ENCODE measurements at regions not wholly inside any gene's neighbourhood (a gene's known extent, or its start where the extent isn't known, plus 50 kb on each side); places are given as distances from the start of the nearest gene placed in this dataset.

GRCh38 chr3:110894574-110894973 is 177.0 kb upstream of the NECTIN3 start:
- Mint-ChIP-seq H3K36me3 (no peaks in the 10 kb centered on the region), H3K4me3 (no peak overlapping the region), H3K4me1 (no peaks in the 10 kb centered on the region), H3K27ac (no peak overlapping the region), H3K9me3 (peaks cover 2 to 8% of the 10 kb centered on the region in 2 donors), H3K27me3 (ENCODE audit: low read depth in 2 of 2) (no peaks in the 10 kb centered on the region)
- H3K27ac ChIP-seq (ENCODE audit: low read length): no peak overlapping the region
- no peaks in the 10 kb centered on the region for H3K4me1 ChIP-seq (ENCODE audit: control insufficient read depth, insufficient read depth, low read length)
- no peaks in the 10 kb centered on the region for H3K27me3 ChIP-seq (ENCODE audit: control insufficient read depth, insufficient read depth, low read length)
- TF ChIP-seq, protein P1, sequence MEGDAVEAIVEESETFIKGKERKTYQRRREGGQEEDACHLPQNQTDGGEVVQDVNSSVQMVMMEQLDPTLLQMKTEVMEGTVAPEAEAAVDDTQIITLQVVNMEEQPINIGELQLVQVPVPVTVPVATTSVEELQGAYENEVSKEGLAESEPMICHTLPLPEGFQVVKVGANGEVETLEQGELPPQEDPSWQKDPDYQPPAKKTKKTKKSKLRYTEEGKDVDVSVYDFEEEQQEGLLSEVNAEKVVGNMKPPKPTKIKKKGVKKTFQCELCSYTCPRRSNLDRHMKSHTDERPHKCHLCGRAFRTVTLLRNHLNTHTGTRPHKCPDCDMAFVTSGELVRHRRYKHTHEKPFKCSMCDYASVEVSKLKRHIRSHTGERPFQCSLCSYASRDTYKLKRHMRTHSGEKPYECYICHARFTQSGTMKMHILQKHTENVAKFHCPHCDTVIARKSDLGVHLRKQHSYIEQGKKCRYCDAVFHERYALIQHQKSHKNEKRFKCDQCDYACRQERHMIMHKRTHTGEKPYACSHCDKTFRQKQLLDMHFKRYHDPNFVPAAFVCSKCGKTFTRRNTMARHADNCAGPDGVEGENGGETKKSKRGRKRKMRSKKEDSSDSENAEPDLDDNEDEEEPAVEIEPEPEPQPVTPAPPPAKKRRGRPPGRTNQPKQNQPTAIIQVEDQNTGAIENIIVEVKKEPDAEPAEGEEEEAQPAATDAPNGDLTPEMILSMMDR (IDR thresholded peaks at IDR 0.05): no peak
- H3K36me3 ChIP-seq (ENCODE audit: control insufficient read depth, insufficient read depth, low read length): no peaks in the 10 kb centered on the region
- intact Hi-C loops (cut with micrococcal nuclease): no loop called here
- no peak for DNase-seq
- ATAC-seq: no peak
- H3K9me3 ChIP-seq (ENCODE audit: control insufficient read depth, insufficient read depth, low read length): no peaks in the 10 kb centered on the region
- no peak overlapping the region for H3K4me3 ChIP-seq (ENCODE audit: low read length)
- WGBS (ENCODE audit: insufficient coverage): 100% methylated on average over 2 of the region's 2 CpGs

GRCh38 chr3:110895054-110895453 is 176.6 kb upstream of the NECTIN3 start:
- H3K9me3 Mint-ChIP-seq: peaks cover 2 to 8% of the 10 kb centered on the region in 2 donors
- no peaks in the 10 kb centered on the region for H3K36me3 Mint-ChIP-seq
- no peaks in the 10 kb centered on the region for H3K27me3 Mint-ChIP-seq (ENCODE audit: low read depth in 2 of 2)
- TF ChIP-seq, protein P1 (IDR thresholded peaks at IDR 0.05): no peak
- H3K27ac Mint-ChIP-seq: no peak overlapping the region
- WGBS (ENCODE audit: insufficient coverage): 100% methylated on average over 1 of the region's 1 CpG
- no peaks in the 10 kb centered on the region for H3K9me3 ChIP-seq (ENCODE audit: control insufficient read depth, insufficient read depth, low read length)
- no peak overlapping the region for H3K4me3 ChIP-seq (ENCODE audit: low read length)
- no peak for ATAC-seq
- no peaks in the 10 kb centered on the region for H3K36me3 ChIP-seq (ENCODE audit: control insufficient read depth, insufficient read depth, low read length)
- H3K27me3 ChIP-seq (ENCODE audit: control insufficient read depth, insufficient read depth, low read length): no peaks in the 10 kb centered on the region
- H3K27ac ChIP-seq (ENCODE audit: low read length): no peak overlapping the region
- H3K4me3 Mint-ChIP-seq: no peak overlapping the region
- H3K4me1 Mint-ChIP-seq: no peaks in the 10 kb centered on the region
- intact Hi-C loops (cut with micrococcal nuclease): no loop called here
- H3K4me1 ChIP-seq (ENCODE audit: control insufficient read depth, insufficient read depth, low read length): no peaks in the 10 kb centered on the region
- DNase-seq: no peak

GRCh38 chr3:110897046-110897445 is 174.6 kb upstream of the NECTIN3 start:
- WGBS (ENCODE audit: insufficient coverage): 78% methylated on average over 2 of the region's 2 CpGs
- Mint-ChIP-seq H3K27me3 (ENCODE audit: low read depth in 2 of 2) (no peaks in the 10 kb centered on the region), H3K27ac (no peak overlapping the region), H3K4me1 (no peaks in the 10 kb centered on the region), H3K4me3 (no peak overlapping the region), H3K36me3 (no peaks in the 10 kb centered on the region), H3K9me3 (peaks cover 2 to 8% of the 10 kb centered on the region in 2 donors)
- Histone ChIP-seq H3K36me3 (ENCODE audit: control insufficient read depth, insufficient read depth, low read length) (no peaks in the 10 kb centered on the region), H3K27ac (ENCODE audit: low read length) (no peak overlapping the region), H3K9me3 (ENCODE audit: control insufficient read depth, insufficient read depth, low read length) (no peaks in the 10 kb centered on the region), H3K4me1 (ENCODE audit: control insufficient read depth, insufficient read depth, low read length) (no peaks in the 10 kb centered on the region), H3K4me3 (ENCODE audit: low read length) (no peak overlapping the region), H3K27me3 (ENCODE audit: control insufficient read depth, insufficient read depth, low read length) (no peaks in the 10 kb centered on the region)
- TF ChIP-seq, protein P1 (IDR thresholded peaks at IDR 0.05): no peak
- no peak for ATAC-seq
- intact Hi-C loops (cut with micrococcal nuclease): no loop called here
- DNase-seq: no peak

DNA sequence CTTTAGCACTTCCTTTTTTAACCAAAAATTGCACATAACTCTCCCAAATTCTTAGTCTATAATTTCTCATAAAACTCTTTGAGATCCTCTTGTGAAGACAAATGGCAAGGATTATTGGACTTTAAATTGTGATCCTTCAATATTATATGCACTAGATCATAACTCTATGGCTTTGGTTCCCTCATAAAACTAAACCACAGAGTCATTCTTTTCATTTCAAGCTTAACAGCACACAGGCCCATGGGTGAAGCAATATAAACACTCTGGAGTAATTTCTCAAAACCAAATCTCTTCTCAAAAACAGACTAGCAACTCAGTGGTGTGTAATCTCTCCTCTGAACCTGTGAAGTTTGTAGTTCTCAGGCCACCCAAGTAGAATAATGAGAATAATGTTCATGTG is 171.0 kb upstream of the NECTIN3 start:
- H3K27ac Mint-ChIP-seq: no peak overlapping the region
- Histone ChIP-seq H3K9me3 (ENCODE audit: control insufficient read depth, insufficient read depth, low read length) (no peaks in the 10 kb centered on the region), H3K27ac (ENCODE audit: low read length) (no peak overlapping the region), H3K36me3 (ENCODE audit: control insufficient read depth, insufficient read depth, low read length) (no peaks in the 10 kb centered on the region), H3K4me1 (ENCODE audit: control insufficient read depth, insufficient read depth, low read length) (no peaks in the 10 kb centered on the region), H3K27me3 (ENCODE audit: control insufficient read depth, insufficient read depth, low read length) (no peaks in the 10 kb centered on the region), H3K4me3 (ENCODE audit: low read length) (no peak overlapping the region)
- H3K4me3 Mint-ChIP-seq: no peak overlapping the region
- no peak for ATAC-seq
- no peaks in the 10 kb centered on the region for H3K36me3 Mint-ChIP-seq
- no peaks in the 10 kb centered on the region for H3K27me3 Mint-ChIP-seq (ENCODE audit: low read depth in 2 of 2)
- intact Hi-C loops (cut with micrococcal nuclease): no loop called here
- H3K4me1 Mint-ChIP-seq: no peaks in the 10 kb centered on the region
- no peak for DNase-seq
- peaks cover 2 to 3% of the 10 kb centered on the region in 2 donors for H3K9me3 Mint-ChIP-seq
- TF ChIP-seq, protein P1 (IDR thresholded peaks at IDR 0.05): no peak
